Sigmoid colon (tissue), 6 donors: ENCODE measurements at regions not wholly inside any gene's neighbourhood (a gene's known extent, or its start where the extent isn't known, plus 50 kb on each side); places are given as distances from the start of the nearest gene placed in this dataset.

ENCODE experiments used
- DNase-seq: peaks from one replicate; pipeline ENCODE4 v3.0.0-alpha.2; 2019
- H3K27ac ChIP-seq, 4 donors: fragments of 200-600 bp; sonication (generic); one replicate each; pipeline ENCODE4 v1.5.1; 2016 to 2019; ENCODE audit warnings: mild to moderate bottlenecking in 1 of 4
- H3K27me3 ChIP-seq, 3 donors: fragments of 200-600 bp; sonication (generic); one replicate each; pipeline ENCODE4 v1.5.1; 2019; ENCODE audit warnings: mild to moderate bottlenecking in 1 of 3
- H3K36me3 ChIP-seq, 4 donors: fragments of 200-600 bp; sonication (generic); one replicate each; pipeline ENCODE4 v1.5.1; 2016 to 2019
- H3K4me1 ChIP-seq, 4 donors: fragments of 200-600 bp; sonication (generic); one replicate each; pipeline ENCODE4 v1.5.1; 2017 to 2019
- H3K4me3 ChIP-seq, 4 donors: fragments of 200-600 bp; sonication (generic); one replicate each; pipeline ENCODE4 v1.5.1; 2017 to 2019; ENCODE audit warnings: mild to moderate bottlenecking in 2 of 4, moderate library complexity in 1 of 4
- H3K9me3 ChIP-seq, 4 donors: fragments of 200-600 bp in 3 of 4; sonication (generic) in 3 of 4; one replicate each; pipeline versions ENCODE4 v1.5.1 to v1.6.1; 2013 to 2019
- CTCF ChIP-seq, 4 experiments: fragments of 450-650 bp in 3 of 4; fragments of 200-600 bp in 1 of 4; IDR thresholded peaks; one replicate each; pipeline ENCODE4 v1.5.1; 2016 to 2019; ENCODE audit warnings: antibody characterized with exemption in 4 of 4, mild to moderate bottlenecking in 3 of 4, moderate library complexity in 2 of 4
- EP300 ChIP-seq, 4 donors: sonication (generic); formaldehyde crosslinking; IDR thresholded peaks; one replicate each; pipeline ENCODE4 v1.6.1; 2017; ENCODE audit warnings: antibody characterized with exemption in 4 of 4
- POLR2A ChIP-seq, 2 donors: fragments of 450-650 bp; IDR thresholded peaks; one replicate each; pipeline ENCODE4 v1.6.1; 2016; ENCODE audit warnings: antibody characterized with exemption in 2 of 2, mild to moderate bottlenecking in 2 of 2, moderate library complexity in 2 of 2
- POLR2AphosphoS5 ChIP-seq, 4 donors: sonication (generic); formaldehyde crosslinking; IDR thresholded peaks; one replicate each; pipeline ENCODE4 v1.6.1; 2017; ENCODE audit warnings: antibody characterized with exemption in 4 of 4
- WGBS, 2 donors: extraction: QIAGEN DNeasy Blood & Tissue Kit; methylation state at CpG; one replicate each; pipeline ENCODE4 v1.1.7; 2013; 5-methylcytosine and 5-hydroxymethylcytosine counted together
- intact Hi-C: fragments of 100-400 bp; cut with DNase I; formaldehyde crosslinking; loops from one replicate; pipeline ENCODE4 v1.15.1; 2023
- donor health status: healthy with polysubstance abuse.
- donor health status: healthy.

DNA sequence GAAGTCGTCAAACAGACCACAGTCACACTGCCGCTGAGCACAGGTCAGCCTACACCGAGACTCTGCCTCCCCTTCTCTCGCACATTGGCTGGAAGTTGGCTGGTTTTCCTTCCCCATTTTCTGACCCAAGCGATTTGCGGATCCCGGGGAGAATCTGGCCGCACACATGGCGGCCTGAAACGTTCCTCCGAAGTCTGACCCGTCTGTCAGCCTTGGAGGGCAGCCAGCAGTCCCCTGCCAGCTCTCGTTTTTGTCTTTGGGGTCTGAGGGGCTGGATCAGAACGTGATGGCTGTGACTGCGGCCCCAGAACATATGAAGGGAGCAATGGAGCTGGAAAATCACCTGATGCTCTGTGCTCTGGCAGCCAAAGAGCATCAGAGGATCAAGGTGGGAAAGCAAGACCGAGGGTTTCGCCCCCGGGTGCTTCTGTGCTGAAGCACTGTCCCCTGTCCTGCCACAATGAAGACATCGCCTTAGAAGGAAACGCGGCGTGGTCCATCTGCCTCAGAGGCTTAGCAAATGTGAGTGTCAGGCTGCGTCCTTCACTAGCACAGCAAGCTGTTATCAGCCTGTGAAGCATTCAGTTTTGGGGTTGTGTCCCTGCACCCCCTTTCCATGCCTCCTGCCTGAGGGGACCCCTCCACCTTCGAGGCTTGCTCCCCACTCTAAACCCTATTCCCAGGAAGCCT lies 119.3 kb upstream of the SHH start:
- DNase-seq, result peak; percentile 30
- no peak for TF ChIP-seq CTCF (IDR thresholded peaks at IDR 0.05)
- TF ChIP-seq POLR2A (IDR thresholded peaks at IDR 0.05), result no peak
- TF ChIP-seq POLR2AphosphoS5 (IDR thresholded peaks at IDR 0.05), result no peak
- no peak for TF ChIP-seq EP300 (IDR thresholded peaks at IDR 0.05)
- peaks cover 0 to 22% (median 0%) of the 10 kb centered on the region in 3 donors for H3K27me3 ChIP-seq
- intact Hi-C loops, result no loop called here
- H3K36me3 ChIP-seq, result no peaks in the 10 kb centered on the region
- H3K4me1 ChIP-seq, result no peaks in the 10 kb centered on the region
- no peak overlapping the region for H3K27ac ChIP-seq
- no peak overlapping the region for H3K4me3 ChIP-seq
- H3K9me3 ChIP-seq, result no peaks in the 10 kb centered on the region
- 77 to 80% methylated on average over 24 of the region's 24 CpGs for WGBS, 2 donors

- intact Hi-C loops, result no loop called here
- H3K4me1 ChIP-seq, result no peaks in the 10 kb centered on the region
- H3K27ac ChIP-seq, result no peak overlapping the region
- H3K27me3 ChIP-seq, result peaks cover 0 to 17% (median 0%) of the 10 kb centered on the region in 3 donors
- peak; percentile 27 for DNase-seq
- H3K9me3 ChIP-seq, result no peaks in the 10 kb centered on the region
- H3K36me3 ChIP-seq, result no peaks in the 10 kb centered on the region
- no peak for TF ChIP-seq POLR2AphosphoS5 (IDR thresholded peaks at IDR 0.05)
- TF ChIP-seq EP300 (IDR thresholded peaks at IDR 0.05), result no peak
- no peak for TF ChIP-seq CTCF (IDR thresholded peaks at IDR 0.05)
- no peak for TF ChIP-seq POLR2A (IDR thresholded peaks at IDR 0.05)
- H3K4me3 ChIP-seq, result no peak overlapping the region
- WGBS, 2 donors, result 75 to 80% methylated on average over 1 of the region's 1 CpG
Measured at GRCh38 chr7:155930527-155930926, 118.3 kb upstream of the SHH start.

GRCh38 chr7:155930061-155930460 lies 117.8 kb upstream of the SHH start:
- Histone ChIP-seq H3K27ac (no peak overlapping the region), H3K27me3 (peaks cover 0 to 17% (median 0%) of the 10 kb centered on the region in 3 donors), H3K36me3 (no peaks in the 10 kb centered on the region), H3K4me1 (no peaks in the 10 kb centered on the region), H3K4me3 (no peak overlapping the region), H3K9me3 (no peaks in the 10 kb centered on the region)
- 83 to 85% methylated on average over 8 of the region's 8 CpGs for WGBS, 2 donors
- intact Hi-C loops, result no loop called here
- peak; percentile 39 for DNase-seq
- TF ChIP-seq POLR2AphosphoS5 (IDR thresholded peaks at IDR 0.05) (no peak), CTCF (IDR thresholded peaks at IDR 0.05) (no peak), EP300 (IDR thresholded peaks at IDR 0.05) (no peak), POLR2A (IDR thresholded peaks at IDR 0.05) (no peak)

GRCh38 chr7:155928583-155928982 lies 116.3 kb upstream of the SHH start:
- DNase-seq, result peak; percentile 49
- H3K27ac ChIP-seq, result no peak overlapping the region
- no peak overlapping the region for H3K4me3 ChIP-seq
- no peaks in the 10 kb centered on the region for H3K4me1 ChIP-seq
- H3K9me3 ChIP-seq, result no peaks in the 10 kb centered on the region
- no peak for TF ChIP-seq EP300 (IDR thresholded peaks at IDR 0.05)
- TF ChIP-seq CTCF (IDR thresholded peaks at IDR 0.05), result no peak
- TF ChIP-seq POLR2AphosphoS5 (IDR thresholded peaks at IDR 0.05), result no peak
- TF ChIP-seq POLR2A (IDR thresholded peaks at IDR 0.05), result no peak
- intact Hi-C loops, result no loop called here
- no peaks in the 10 kb centered on the region for H3K36me3 ChIP-seq
- H3K27me3 ChIP-seq, result peaks cover 0 to 17% (median 0%) of the 10 kb centered on the region in 3 donors
- 69 to 74% methylated on average over 13 of the region's 13 CpGs for WGBS, 2 donors

DNA sequence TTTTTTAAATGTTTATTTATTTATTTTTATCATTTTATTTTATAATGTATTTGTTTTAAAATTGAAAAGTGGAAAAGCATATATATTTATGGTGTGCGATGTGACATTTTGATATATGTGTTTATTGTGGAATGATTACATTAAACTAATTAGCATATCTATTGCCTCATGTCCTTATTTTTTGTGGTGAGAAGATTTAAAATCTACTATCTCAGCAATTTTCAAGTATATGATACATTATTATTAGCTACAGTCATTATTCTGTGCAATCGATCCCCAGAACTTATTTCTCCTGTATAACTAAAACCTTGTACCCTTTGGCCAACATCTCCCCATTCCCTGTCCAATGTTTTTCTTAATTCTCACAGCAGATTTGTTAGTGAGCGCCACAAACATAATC lies 115.6 kb upstream of the SHH start:
- Histone ChIP-seq H3K4me3 (no peak overlapping the region), H3K9me3 (no peaks in the 10 kb centered on the region), H3K27ac (no peak overlapping the region), H3K36me3 (no peaks in the 10 kb centered on the region), H3K4me1 (no peaks in the 10 kb centered on the region), H3K27me3 (peaks cover 0 to 17% (median 0%) of the 10 kb centered on the region in 3 donors)
- no peak for DNase-seq
- TF ChIP-seq POLR2A (IDR thresholded peaks at IDR 0.05) (no peak), CTCF (IDR thresholded peaks at IDR 0.05) (no peak), POLR2AphosphoS5 (IDR thresholded peaks at IDR 0.05) (no peak), EP300 (IDR thresholded peaks at IDR 0.05) (no peak)
- WGBS, 2 donors, result 93 to 95% methylated on average over 3 of the region's 3 CpGs
- intact Hi-C loops, result no loop called here
